ENCODE measurements at regions not wholly inside any gene's neighbourhood (a gene's known extent, or its start where the extent isn't known, plus 50 kb on each side); places are given as distances from the start of the nearest gene placed in this dataset.

GRCh38 chr3:152717252-152717651 lies 117.7 kb upstream of the P2RY1 start (continued):
- TF ChIP-seq PATZ1 (CRISPR knock-in tag; IDR thresholded peaks at IDR 0.05; ENCODE audit: borderline replicate concordance): no peak
- no peak for TF ChIP-seq CSRNP3 (CRISPR knock-in tag; IDR thresholded peaks at IDR 0.05)

GRCh38 chr3:152718810-152719209 lies 116.1 kb upstream of the P2RY1 start:
- no peak for TF ChIP-seq SNAI2 (CRISPR knock-in tag; IDR thresholded peaks at IDR 0.05)
- no peak for TF ChIP-seq TCF4 (CRISPR knock-in tag; IDR thresholded peaks at IDR 0.05; ENCODE audit: borderline replicate concordance)
- TF ChIP-seq CREB5 (CRISPR knock-in tag; IDR thresholded peaks at IDR 0.05; ENCODE audit: low read depth): no peak
- TF ChIP-seq GLIS3 (CRISPR knock-in tag; IDR thresholded peaks at IDR 0.05): no peak
- TF ChIP-seq TOX (CRISPR knock-in tag; IDR thresholded peaks at IDR 0.05; ENCODE audit: borderline replicate concordance): no peak
- TF ChIP-seq ZFP3 (CRISPR knock-in tag; IDR thresholded peaks at IDR 0.05): no peak
- TF ChIP-seq ESRRG (CRISPR knock-in tag; IDR thresholded peaks at IDR 0.05): no peak
- no peak for TF ChIP-seq ISL1 (CRISPR knock-in tag; IDR thresholded peaks at IDR 0.05)
- no peak for TF ChIP-seq ZNF8 (CRISPR knock-in tag; IDR thresholded peaks at IDR 0.05)
- TF ChIP-seq ZNF70 (CRISPR knock-in tag; IDR thresholded peaks at IDR 0.05): no peak
- TF ChIP-seq ZNF565 (CRISPR knock-in tag; conservative IDR thresholded peaks at IDR 0.05; ENCODE audit: low read depth): no peak
- no peak for TF ChIP-seq TSHZ2 (CRISPR knock-in tag; IDR thresholded peaks at IDR 0.05)
- no peak for TF ChIP-seq ZC3H10 (CRISPR knock-in tag; IDR thresholded peaks at IDR 0.05)
- no peak for ATAC-seq

- 0 out of 3 replicates have a peak, but pooled peaks have one; percentile 20 for ATAC-seq
- TF ChIP-seq CREB5 (CRISPR knock-in tag; IDR thresholded peaks at IDR 0.05; ENCODE audit: low read depth): no peak
- TF ChIP-seq ISL1 (CRISPR knock-in tag; IDR thresholded peaks at IDR 0.05): peak; percentile 75
- no peak for TF ChIP-seq OSR1 (CRISPR knock-in tag; IDR thresholded peaks at IDR 0.05)
- TF ChIP-seq TCF4 (CRISPR knock-in tag; IDR thresholded peaks at IDR 0.05; ENCODE audit: borderline replicate concordance): 0 out of 2 replicates have a peak, but pooled peaks have one; percentile 14
- no peak for TF ChIP-seq PPARA (CRISPR knock-in tag; IDR thresholded peaks at IDR 0.05; ENCODE audit: borderline replicate concordance)
These were observed 115.7 kb upstream of the P2RY1 start for GRCh38 chr3:152719264-152719663.

- no peak for ATAC-seq
- TF ChIP-seq ZNF70 (CRISPR knock-in tag; IDR thresholded peaks at IDR 0.05) (no peak), CSDC2 (CRISPR knock-in tag; IDR thresholded peaks at IDR 0.05) (no peak), CREB5 (CRISPR knock-in tag; IDR thresholded peaks at IDR 0.05; ENCODE audit: low read depth) (no peak), ZNF565 (CRISPR knock-in tag; conservative IDR thresholded peaks at IDR 0.05; ENCODE audit: low read depth) (no peak), OSR1 (CRISPR knock-in tag; IDR thresholded peaks at IDR 0.05) (no peak), POU6F1 (CRISPR knock-in tag; IDR thresholded peaks at IDR 0.05; ENCODE audit: borderline replicate concordance, low read depth) (no peak), TOX (CRISPR knock-in tag; IDR thresholded peaks at IDR 0.05; ENCODE audit: borderline replicate concordance) (no peak), ZNF8 (CRISPR knock-in tag; IDR thresholded peaks at IDR 0.05) (no peak), ZFP30 (CRISPR knock-in tag; IDR thresholded peaks at IDR 0.05) (no peak), ISL1 (CRISPR knock-in tag; IDR thresholded peaks at IDR 0.05) (no peak), ARNTL (CRISPR knock-in tag; IDR thresholded peaks at IDR 0.05; ENCODE audit: borderline replicate concordance, low read depth) (no peak), ZC3H10 (CRISPR knock-in tag; IDR thresholded peaks at IDR 0.05) (no peak), RARB (CRISPR knock-in tag; IDR thresholded peaks at IDR 0.05) (no peak), BACH2 (CRISPR knock-in tag; IDR thresholded peaks at IDR 0.05; ENCODE audit: borderline replicate concordance) (no peak), PPARA (CRISPR knock-in tag; IDR thresholded peaks at IDR 0.05; ENCODE audit: borderline replicate concordance) (no peak), ZFP3 (CRISPR knock-in tag; IDR thresholded peaks at IDR 0.05) (no peak), TCF4 (CRISPR knock-in tag; IDR thresholded peaks at IDR 0.05; ENCODE audit: borderline replicate concordance) (no peak), GLIS3 (CRISPR knock-in tag; IDR thresholded peaks at IDR 0.05) (no peak), ESRRG (CRISPR knock-in tag; IDR thresholded peaks at IDR 0.05) (no peak)
These were observed 113.8 kb upstream of the P2RY1 start for GRCh38 chr3:152720951-152721718.

Data from SK-N-SH treated with all-trans-retinoic acid at 6 μM for 48 hours (cell line).